GM18505 (cell line): ENCODE measurements at regions not wholly inside any gene's neighbourhood (a gene's known extent, or its start where the extent isn't known, plus 50 kb on each side); places are given as distances from the start of the nearest gene placed in this dataset.

Experiments
- ATAC-seq: cut with Tn5 transposase; IDR thresholded peaks from one replicate; pipeline ENCODE4 v1.9.1; 2021; ENCODE audit not compliant: unreplicated experiment
- POLR2A ChIP-seq: IDR thresholded peaks from 4 replicates; pipeline ENCODE4 v1.6.1; 2011; ENCODE audit warnings: borderline replicate concordance; ENCODE audit not compliant: insufficient read depth, insufficient read length; ENCODE audit errors: extremely low read depth

DNA sequence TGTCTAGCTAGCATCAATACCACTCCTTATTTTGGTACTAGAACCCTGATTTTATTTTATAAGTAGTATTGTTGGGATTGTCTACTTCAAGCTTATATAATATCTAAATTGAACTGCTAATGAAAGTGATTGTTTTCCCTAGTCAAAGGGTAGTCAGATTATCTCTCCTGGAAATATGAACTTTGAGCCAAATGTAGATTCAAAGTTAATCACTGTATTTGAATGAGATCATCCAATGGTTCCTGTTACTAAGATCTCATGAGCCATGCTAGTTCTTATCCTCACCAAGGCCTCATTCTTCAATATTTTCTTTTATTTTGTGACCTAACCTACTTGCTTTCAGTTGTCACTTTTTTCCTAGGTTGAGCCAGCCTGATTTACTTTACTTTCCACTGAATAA, 276.7 kb downstream of the RASSF9 start:
- no peak for ATAC-seq
- TF ChIP-seq POLR2A: no peak

GRCh38 chr12:85562765-85563164, 273.4 kb downstream of the RASSF9 start:
- no peak for ATAC-seq
- no peak for TF ChIP-seq POLR2A

GRCh38 chr12:85564786-85565185, 271.4 kb downstream of the RASSF9 start:
- ATAC-seq: no peak
- no peak for TF ChIP-seq POLR2A

DNA sequence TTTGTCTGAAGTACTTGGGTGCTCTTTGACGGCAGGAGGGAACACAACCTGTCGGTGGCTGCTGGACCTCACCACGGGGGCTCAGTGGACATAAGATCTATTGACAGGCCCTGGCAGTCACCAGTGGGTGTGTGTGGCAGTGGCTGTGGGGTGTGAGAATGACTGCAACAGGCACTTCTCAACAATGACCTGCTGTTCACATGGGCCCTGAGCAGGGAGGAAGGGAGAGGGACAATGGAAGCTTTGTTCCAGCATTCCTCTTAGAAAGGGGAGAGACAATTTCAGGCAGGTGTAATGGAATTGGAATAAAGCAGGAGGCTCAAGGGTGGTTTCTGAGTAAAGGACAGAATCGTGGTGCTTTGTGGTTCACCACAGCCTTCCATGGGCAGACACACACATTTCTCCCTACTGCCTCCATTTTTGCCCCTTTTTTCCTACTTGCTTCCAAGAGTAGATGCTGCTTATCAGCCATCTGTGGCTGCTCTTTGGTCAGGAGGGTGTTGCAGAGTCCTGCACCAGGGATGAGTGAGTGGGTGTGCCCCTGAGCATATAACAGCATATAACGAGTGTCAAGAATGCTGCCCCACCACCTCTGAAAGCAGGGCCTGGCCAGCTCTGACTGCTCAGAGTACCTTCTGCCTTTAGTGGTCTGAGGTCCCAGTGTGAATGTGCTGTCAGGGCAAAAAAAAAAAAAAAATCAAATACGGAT, 267.7 kb downstream of the RASSF9 start:
- ATAC-seq: no peak
- TF ChIP-seq POLR2A: no peak

DNA sequence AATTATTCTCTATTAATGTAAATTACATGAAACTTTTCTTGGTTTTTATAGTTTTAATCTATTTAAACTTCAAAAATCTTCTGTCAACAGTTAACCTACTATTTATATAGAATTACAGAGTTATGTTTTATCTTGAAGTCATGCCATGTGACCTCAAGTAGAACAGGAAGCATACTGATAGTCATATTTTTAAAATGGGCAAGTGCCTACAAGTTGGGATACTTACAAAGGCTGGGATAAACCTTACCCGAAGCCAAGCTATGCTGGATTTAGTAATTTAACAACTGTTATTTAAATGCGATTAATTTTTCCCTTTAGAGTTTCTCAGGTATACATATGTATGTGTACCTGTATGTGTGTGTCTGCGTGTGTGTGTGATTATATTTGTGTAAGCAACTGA, 266.9 kb downstream of the RASSF9 start:
- ATAC-seq: no peak
- no peak for TF ChIP-seq POLR2A

GRCh38 chr12:85572956-85573355, 263.3 kb downstream of the RASSF9 start:
- no peak for ATAC-seq

DNA sequence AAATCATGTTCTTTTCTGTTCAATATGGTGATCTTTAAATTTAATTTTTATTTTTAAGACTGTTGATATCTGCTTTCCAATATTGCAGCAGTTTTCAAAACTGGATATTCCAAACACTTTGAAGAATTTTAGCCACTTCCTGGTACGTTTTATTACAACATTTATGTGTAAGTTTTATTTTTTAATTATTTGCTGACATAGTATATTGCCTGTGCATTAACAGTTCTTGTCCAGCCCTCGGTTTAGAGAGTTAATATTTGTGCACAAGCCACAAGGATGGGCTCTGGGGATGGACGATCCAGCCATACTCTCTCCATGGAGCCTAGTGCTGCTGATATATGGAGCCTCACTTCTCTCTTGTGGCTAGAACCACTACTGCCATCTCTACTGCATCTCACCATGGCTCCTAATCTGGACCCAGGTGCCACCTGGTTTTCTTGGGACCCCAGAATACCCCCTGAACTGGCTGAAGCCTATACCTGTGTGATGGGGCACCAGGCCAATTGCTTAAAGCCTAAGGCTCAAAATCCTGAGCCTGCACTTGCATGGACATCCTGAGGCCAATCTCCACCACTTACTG, 262.5 kb downstream of the RASSF9 start:
- no peak for TF ChIP-seq POLR2A
- ATAC-seq: no peak

More at GRCh38 chr12:85572956-85573355, 263.3 kb downstream of the RASSF9 start:
- TF ChIP-seq POLR2A: no peak

GRCh38 chr12:85574291-85574690, 261.9 kb downstream of the RASSF9 start:
- ATAC-seq: no peak
- TF ChIP-seq POLR2A: no peak

- TF ChIP-seq POLR2A: no peak
- peak; percentile 98 for ATAC-seq
These were observed 260.8 kb downstream of the RASSF9 start for GRCh38 chr12:85575120-85576096.

DNA sequence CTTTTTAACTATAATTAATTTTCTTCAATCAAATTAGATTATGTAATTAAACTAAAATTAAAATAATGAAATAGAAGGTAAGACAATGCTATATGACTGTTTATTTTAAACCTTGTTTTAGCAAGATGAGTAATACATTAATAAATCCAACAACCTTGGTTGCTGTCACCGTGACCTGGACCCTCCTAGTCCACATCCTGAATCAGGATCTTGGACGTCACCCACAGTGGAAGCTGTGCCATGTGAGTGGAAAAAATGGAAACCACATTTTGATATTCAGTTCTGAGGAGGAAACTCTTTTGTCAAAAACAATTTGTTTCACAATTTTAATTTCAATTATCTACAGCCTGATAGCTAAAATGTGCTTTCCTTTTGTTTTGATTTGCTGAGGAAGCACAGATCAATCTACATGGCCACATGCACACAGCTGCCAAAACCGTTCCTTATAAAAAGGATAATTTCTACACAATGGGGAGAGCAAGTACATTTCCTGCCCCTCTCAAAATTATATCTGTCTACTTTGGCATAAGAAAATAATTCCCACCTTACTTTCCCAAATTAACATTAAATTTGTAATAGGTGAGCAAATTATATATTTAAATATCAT, 255.5 kb downstream of the RASSF9 start:
- ATAC-seq: no peak
- no peak for TF ChIP-seq POLR2A

- no peak for ATAC-seq
These were observed 249.1 kb downstream of the RASSF9 start for GRCh38 chr12:85587158-85587557.

DNA sequence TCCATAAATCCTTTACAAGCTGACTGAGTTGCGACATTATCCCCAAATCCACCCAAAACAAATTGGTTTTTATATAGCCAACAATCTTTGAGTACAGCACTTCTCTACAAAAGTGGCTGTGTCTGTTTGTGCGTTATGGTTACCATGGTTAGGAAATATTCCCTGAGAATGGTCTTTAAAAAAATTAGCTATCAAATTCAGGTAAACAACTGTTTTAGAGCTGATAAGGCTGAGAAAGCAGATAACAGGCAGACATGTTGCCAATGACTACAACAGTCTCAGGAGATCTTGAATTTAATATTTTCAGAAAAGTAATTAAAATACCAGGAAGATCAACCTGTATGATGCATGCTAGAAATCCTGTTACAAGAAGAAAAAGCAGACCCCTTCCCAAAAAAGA, 248.0 kb downstream of the RASSF9 start:
- TF ChIP-seq POLR2A: no peak
- no peak for ATAC-seq

More at GRCh38 chr12:85587158-85587557, 249.1 kb downstream of the RASSF9 start:
- TF ChIP-seq POLR2A: no peak

DNA sequence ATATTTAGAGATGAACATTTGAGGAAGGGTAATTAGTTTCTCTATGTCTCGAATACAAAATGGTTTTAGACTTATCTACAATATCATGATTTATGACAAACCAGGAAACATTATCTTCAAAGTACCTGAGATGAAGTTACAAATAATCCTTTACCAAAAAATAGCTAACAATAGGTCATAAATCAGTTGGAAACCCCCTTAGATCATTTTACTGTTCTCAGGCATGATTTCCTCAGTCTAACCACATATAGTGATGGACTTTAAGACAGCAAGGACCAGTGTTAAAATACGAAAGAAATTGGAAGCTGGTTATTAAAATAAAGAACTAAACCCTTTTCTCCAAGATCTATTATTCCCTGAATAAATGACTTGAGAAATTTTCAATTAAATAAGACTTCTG, 235.4 kb downstream of the RASSF9 start:
- no peak for TF ChIP-seq POLR2A

More for the DNA sequence above, 235.4 kb downstream of the RASSF9 start:
- no peak for ATAC-seq
